Amygdala (tissue), 56 donors: ENCODE measurements at regions not wholly inside any gene's neighbourhood (a gene's known extent, or its start where the extent isn't known, plus 50 kb on each side); places are given as distances from the start of the nearest gene placed in this dataset.
"Not testable (repeated sequence)": the region's sequence is repeated elsewhere in the genome, so short reads cannot be mapped to it uniquely, and the experiment has no call there.

ENCODE experiments used
- DNase-seq, 56 donors: peaks; one replicate each; lab custom pipeline; 2025; lab: John Stamatoyannopoulos, UW

GRCh38 chr1:219732814-219733491 is 120.0 kb upstream of the ZC3H11B start:
- DNase-seq = no peak

- no peak for DNase-seq
Measured at GRCh38 chr1:219731771-219732170, 118.9 kb upstream of the ZC3H11B start.

GRCh38 chr1:219726480-219727272 is 113.8 kb upstream of the ZC3H11B start:
- no peak for DNase-seq

GRCh38 chr1:219724440-219724839 is 111.5 kb upstream of the ZC3H11B start:
- no peak for DNase-seq

GRCh38 chr1:219717536-219717935 is 104.6 kb upstream of the ZC3H11B start:
- no peak for DNase-seq

- no peak for DNase-seq
Measured at GRCh38 chr1:219716611-219717114, 103.8 kb upstream of the ZC3H11B start.

- no peak for DNase-seq
Measured at GRCh38 chr1:219713981-219714381, 101.1 kb upstream of the ZC3H11B start.

- no peak for DNase-seq
Measured at GRCh38 chr1:219712506-219712905, 99.6 kb upstream of the ZC3H11B start.

- no peak for DNase-seq
Measured at GRCh38 chr1:219710529-219711194, 97.8 kb upstream of the ZC3H11B start.

GRCh38 chr1:219708919-219709543 is 96.1 kb upstream of the ZC3H11B start:
- no peak for DNase-seq

GRCh38 chr1:219707885-219708284 is 95.0 kb upstream of the ZC3H11B start:
- DNase-seq = not testable (repeated sequence)

GRCh38 chr1:219704331-219704730 is 91.4 kb upstream of the ZC3H11B start:
- DNase-seq = not testable (repeated sequence)

- no peak for DNase-seq
Measured at GRCh38 chr1:219703368-219703639, 90.4 kb upstream of the ZC3H11B start.

- DNase-seq = no peak
Measured at GRCh38 chr1:219701476-219701875, 88.6 kb upstream of the ZC3H11B start.

GRCh38 chr1:219699870-219700269 is 87.0 kb upstream of the ZC3H11B start:
- DNase-seq = no peak

GRCh38 chr1:219697682-219698081 is 84.8 kb upstream of the ZC3H11B start:
- DNase-seq = no peak

- DNase-seq = no peak
Measured at GRCh38 chr1:219692981-219693380, 80.1 kb upstream of the ZC3H11B start.

GRCh38 chr1:219689774-219690173 is 76.9 kb upstream of the ZC3H11B start:
- DNase-seq = no peak

GRCh38 chr1:219687779-219688178 is 74.9 kb upstream of the ZC3H11B start:
- DNase-seq = no peak

GRCh38 chr1:219686171-219686570 is 73.3 kb upstream of the ZC3H11B start:
- DNase-seq = no peak

GRCh38 chr1:219682788-219683187 is 69.9 kb upstream of the ZC3H11B start:
- peak in 3 of 56 donors; percentile 0 to 16 (median 6) for DNase-seq
